Transverse colon (tissue), 4 donors: ENCODE measurements at regions not wholly inside any gene's neighbourhood (a gene's known extent, or its start where the extent isn't known, plus 50 kb on each side); places are given as distances from the start of the nearest gene placed in this dataset.

Experiments
- DNase-seq: peaks from one replicate; pipeline ENCODE4 v3.0.0-alpha.2; 2019
- H3K27ac ChIP-seq, 4 donors: fragments of 200-600 bp; sonication (generic); 2 replicates each; pipeline ENCODE4 v1.5.1; 2016 to 2018; ENCODE audit warnings: inconsistent platforms in 4 of 4
- H3K27me3 ChIP-seq: fragments of 200-600 bp; sonication (generic); 2 replicates; pipeline ENCODE4 v1.5.1; 2017; ENCODE audit warnings: inconsistent platforms
- H3K36me3 ChIP-seq, 4 donors: fragments of 200-600 bp; sonication (generic); 2 replicates each; pipeline ENCODE4 v1.5.1; 2017 to 2019; ENCODE audit warnings: inconsistent platforms in 4 of 4
- H3K4me1 ChIP-seq, 4 donors: fragments of 200-600 bp; sonication (generic); 2 replicates each; pipeline ENCODE4 v1.5.1; 2017 to 2020; ENCODE audit warnings: inconsistent platforms in 4 of 4
- H3K4me3 ChIP-seq, 4 donors: fragments of 200-600 bp; sonication (generic); 1 replicate in 1 of 4; 2 replicates in 3 of 4; pipeline versions ENCODE4 v1.5.1 to v1.6.1; 2017 to 2019; ENCODE audit warnings: inconsistent platforms in 4 of 4
- H3K9me3 ChIP-seq, 2 donors: fragments of 200-600 bp; sonication (generic); 2 replicates each; pipeline ENCODE4 v1.5.1; 2017 to 2019; ENCODE audit warnings: inconsistent platforms in 2 of 2
- CTCF ChIP-seq, 5 experiments: fragments of 200-600 bp in 3 of 5; fragments of 450-650 bp in 2 of 5; sonication (generic) in 3 of 5; IDR thresholded peaks; 1 replicate in 2 of 5; 2 replicates in 3 of 5; pipeline ENCODE4 v1.5.1; 2016 to 2017; ENCODE audit warnings: antibody characterized with exemption in 5 of 5, inconsistent platforms in 3 of 5, mild to moderate bottlenecking in 2 of 5, moderate library complexity in 1 of 5
- EP300 ChIP-seq: sonication (generic); formaldehyde crosslinking; IDR thresholded peaks from one replicate; pipeline ENCODE4 v1.6.1; 2017; ENCODE audit warnings: antibody characterized with exemption, low read depth
- POLR2A ChIP-seq: fragments of 450-650 bp; IDR thresholded peaks from one replicate; pipeline ENCODE4 v1.6.1; 2016; ENCODE audit warnings: antibody characterized with exemption, mild to moderate bottlenecking, moderate library complexity
- POLR2AphosphoS5 ChIP-seq, 3 donors: sonication (generic); formaldehyde crosslinking; IDR thresholded peaks; one replicate each; pipeline ENCODE4 v1.6.1; 2016; ENCODE audit warnings: antibody characterized with exemption in 3 of 3
- WGBS, 2 donors: methylation state at CpG; one replicate each; pipeline ENCODE4 v1.1.5; 2018; ENCODE audit warnings: low coverage in 1 of 2; 5-methylcytosine and 5-hydroxymethylcytosine counted together
- in situ Hi-C, 4 donors: fragments of 200-750 bp; cut with MboI; loops; one replicate each; pipeline versions ENCODE4 v1.15.0 to v1.15.1; 2017; ENCODE audit warnings: low sequenced_read_pairs in 3 of 4, low pct_ligation_motif_present in 1 of 4, low pct_unique_long_range_greater_than_20kb in 1 of 4
- intact Hi-C: fragments of 100-400 bp; cut with DNase I; formaldehyde crosslinking; loops from one replicate; pipeline ENCODE4 v1.15.1; 2023; ENCODE audit warnings: low total_unique reads

GRCh38 chr4:179313823-179314222 is 1871.6 kb upstream of the AGA start:
- Histone ChIP-seq H3K27ac (no peak overlapping the region), H3K9me3 (no peaks in the 10 kb centered on the region), H3K27me3 (no peaks in the 10 kb centered on the region), H3K36me3 (no peaks in the 10 kb centered on the region), H3K4me3 (no peak overlapping the region), H3K4me1 (no peaks in the 10 kb centered on the region)
- no peak for DNase-seq
- intact Hi-C loops (no loop called here), in situ Hi-C loops (loop anchor here in 2 of 4 donors (25.0 kb wide), 1 partner anchor 1752 kb away; no protein-coding TSS in a partner anchor)
- no peak for TF ChIP-seq POLR2AphosphoS5 (IDR thresholded peaks at IDR 0.05)
- TF ChIP-seq CTCF (IDR thresholded peaks at IDR 0.05) = no peak
- no peak for TF ChIP-seq POLR2A
- no peak for TF ChIP-seq EP300
- 100% methylated on average over 1 of the region's 1 CpG; no CpG with 5 or more reads in 1 of the 2 donors for WGBS, 2 donors

- intact Hi-C loops = no loop called here
Observed at GRCh38 chr4:179325181-179325580, 1882.9 kb upstream of the AGA start.

GRCh38 chr4:179328627-179329026 is 1886.4 kb upstream of the AGA start:
- Histone ChIP-seq H3K27me3 (no peaks in the 10 kb centered on the region), H3K9me3 (no peaks in the 10 kb centered on the region), H3K36me3 (no peaks in the 10 kb centered on the region), H3K4me3 (no peak overlapping the region), H3K4me1 (no peaks in the 10 kb centered on the region), H3K27ac (no peak overlapping the region)
- intact Hi-C loops (no loop called here), in situ Hi-C loops (no loop called here)
- TF ChIP-seq POLR2AphosphoS5 (IDR thresholded peaks at IDR 0.05) (no peak), CTCF (IDR thresholded peaks at IDR 0.05) (no peak), POLR2A (no peak), EP300 (no peak)
- no peak for DNase-seq
- WGBS, 2 donors = 50 to 60% methylated on average over 5 to 8 of the region's 8 CpGs

More at GRCh38 chr4:179325181-179325580, 1882.9 kb upstream of the AGA start:
- no peak overlapping the region for H3K27ac ChIP-seq
- no peaks in the 10 kb centered on the region for H3K4me1 ChIP-seq
- in situ Hi-C loops = no loop called here
- TF ChIP-seq POLR2A = no peak
- TF ChIP-seq EP300 = no peak
- H3K4me3 ChIP-seq = no peak overlapping the region
- H3K36me3 ChIP-seq = no peaks in the 10 kb centered on the region
- DNase-seq = no peak
- no peaks in the 10 kb centered on the region for H3K9me3 ChIP-seq
- H3K27me3 ChIP-seq = no peaks in the 10 kb centered on the region
- 81 to 90% methylated on average over 2 of the region's 2 CpGs for WGBS, 2 donors

- Histone ChIP-seq H3K4me3 (no peak overlapping the region), H3K9me3 (no peaks in the 10 kb centered on the region), H3K36me3 (no peaks in the 10 kb centered on the region), H3K27me3 (no peaks in the 10 kb centered on the region), H3K4me1 (no peaks in the 10 kb centered on the region), H3K27ac (no peak overlapping the region)
- DNase-seq = no peak
- TF ChIP-seq POLR2A = no peak
- TF ChIP-seq EP300 = no peak
- no peak for TF ChIP-seq POLR2AphosphoS5 (IDR thresholded peaks at IDR 0.05)
- no peak for TF ChIP-seq CTCF (IDR thresholded peaks at IDR 0.05)
- 56 to 64% methylated on average over 5 to 6 of the region's 6 CpGs for WGBS, 2 donors
- intact Hi-C loops (no loop called here), in situ Hi-C loops (no loop called here)
Observed at GRCh38 chr4:179331362-179331761, 1889.1 kb upstream of the AGA start.

- Histone ChIP-seq H3K9me3 (no peaks in the 10 kb centered on the region), H3K4me3 (no peak overlapping the region), H3K27ac (no peak overlapping the region), H3K27me3 (no peaks in the 10 kb centered on the region), H3K36me3 (no peaks in the 10 kb centered on the region), H3K4me1 (no peaks in the 10 kb centered on the region)
- in situ Hi-C loops (no loop called here), intact Hi-C loops (no loop called here)
- TF ChIP-seq EP300 = no peak
- TF ChIP-seq POLR2A = no peak
- no peak for TF ChIP-seq CTCF (IDR thresholded peaks at IDR 0.05)
- TF ChIP-seq POLR2AphosphoS5 (IDR thresholded peaks at IDR 0.05) = no peak
- DNase-seq = no peak
Observed at GRCh38 chr4:179344861-179345260, 1902.6 kb upstream of the AGA start.
